ENCODE measurements at regions not wholly inside any gene's neighbourhood (a gene's known extent, or its start where the extent isn't known, plus 50 kb on each side); places are given as distances from the start of the nearest gene placed in this dataset.

DNA sequence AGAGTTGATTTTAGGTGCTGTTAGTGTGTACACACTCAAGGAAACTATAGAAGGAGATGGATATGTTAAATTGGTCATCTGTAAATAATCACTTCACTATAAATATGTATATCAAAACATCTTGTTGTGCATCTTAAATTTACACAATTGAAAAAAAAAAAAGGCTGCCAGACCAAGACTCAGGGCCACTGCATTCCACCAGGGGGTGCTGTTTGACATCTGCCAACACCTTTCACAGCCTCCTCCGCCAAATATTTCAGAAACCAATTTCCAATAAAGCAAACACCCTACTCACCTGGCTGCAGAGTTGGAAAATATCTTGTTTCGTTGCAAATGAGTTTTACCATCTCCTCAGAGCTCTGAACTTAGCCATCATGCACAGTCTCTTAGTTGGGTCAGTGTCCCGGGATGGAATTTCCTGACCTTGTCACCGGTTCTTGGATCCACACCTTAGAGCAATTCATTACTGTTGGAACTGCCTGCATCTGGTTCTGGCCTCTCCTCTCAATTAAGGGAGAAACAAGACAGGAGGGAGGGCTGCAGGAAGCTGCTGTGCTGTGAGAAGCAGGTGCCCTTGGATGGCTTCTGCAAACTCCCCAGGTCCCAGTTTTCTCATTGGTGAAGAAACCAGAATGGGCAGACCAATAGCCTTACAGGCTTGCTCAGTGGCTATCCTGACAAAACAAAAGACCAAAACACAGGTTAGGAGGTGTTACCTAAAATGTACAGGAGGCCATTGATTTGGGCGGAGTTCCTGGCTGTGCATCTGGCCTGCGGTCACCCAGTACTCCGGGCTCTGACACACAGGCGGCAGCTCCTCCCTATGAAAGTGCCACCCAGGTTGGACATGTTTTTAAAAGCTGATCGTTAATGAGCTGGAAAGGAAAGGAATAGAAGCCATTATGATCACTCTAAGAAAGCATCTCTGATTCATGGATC, 746.6 kb downstream of the UQCRFS1 start:
- H3K27me3 ChIP-seq (replicated peaks; ENCODE audit: insufficient read depth): no peaks in the 10 kb centered on the region
- no peaks in the 10 kb centered on the region for H3K4me1 ChIP-seq (ENCODE audit: control insufficient read depth in 1 of 2, low read depth in 2 of 2)
- H3K9me3 ChIP-seq: no peaks in the 10 kb centered on the region
- no peaks in the 10 kb centered on the region for H3K36me3 ChIP-seq
- no peak overlapping the region for H3K27ac ChIP-seq
- DNase-seq (ENCODE audit: low spot score): no peak
- H3K4me3 ChIP-seq: no peak overlapping the region
- no peak for ATAC-seq (ENCODE audit: insufficient number of reproducible peaks, low FRiP score, low read depth)
- TF ChIP-seq, protein P1, sequence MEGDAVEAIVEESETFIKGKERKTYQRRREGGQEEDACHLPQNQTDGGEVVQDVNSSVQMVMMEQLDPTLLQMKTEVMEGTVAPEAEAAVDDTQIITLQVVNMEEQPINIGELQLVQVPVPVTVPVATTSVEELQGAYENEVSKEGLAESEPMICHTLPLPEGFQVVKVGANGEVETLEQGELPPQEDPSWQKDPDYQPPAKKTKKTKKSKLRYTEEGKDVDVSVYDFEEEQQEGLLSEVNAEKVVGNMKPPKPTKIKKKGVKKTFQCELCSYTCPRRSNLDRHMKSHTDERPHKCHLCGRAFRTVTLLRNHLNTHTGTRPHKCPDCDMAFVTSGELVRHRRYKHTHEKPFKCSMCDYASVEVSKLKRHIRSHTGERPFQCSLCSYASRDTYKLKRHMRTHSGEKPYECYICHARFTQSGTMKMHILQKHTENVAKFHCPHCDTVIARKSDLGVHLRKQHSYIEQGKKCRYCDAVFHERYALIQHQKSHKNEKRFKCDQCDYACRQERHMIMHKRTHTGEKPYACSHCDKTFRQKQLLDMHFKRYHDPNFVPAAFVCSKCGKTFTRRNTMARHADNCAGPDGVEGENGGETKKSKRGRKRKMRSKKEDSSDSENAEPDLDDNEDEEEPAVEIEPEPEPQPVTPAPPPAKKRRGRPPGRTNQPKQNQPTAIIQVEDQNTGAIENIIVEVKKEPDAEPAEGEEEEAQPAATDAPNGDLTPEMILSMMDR (IDR thresholded peaks at IDR 0.05): peak; percentile 46

- ATAC-seq (ENCODE audit: insufficient number of reproducible peaks, low FRiP score, low read depth) (no peak), DNase-seq (ENCODE audit: low spot score) (no peak)
- Histone ChIP-seq H3K36me3 (no peaks in the 10 kb centered on the region), H3K4me1 (ENCODE audit: control insufficient read depth in 1 of 2, low read depth in 2 of 2) (no peaks in the 10 kb centered on the region), H3K27ac (no peak overlapping the region), H3K9me3 (no peaks in the 10 kb centered on the region), H3K27me3 (replicated peaks; ENCODE audit: insufficient read depth) (no peaks in the 10 kb centered on the region), H3K4me3 (no peak overlapping the region)
- TF ChIP-seq, protein P1 (IDR thresholded peaks at IDR 0.05): no peak
Measured at GRCh38 chr19:28465371-28466086, 747.4 kb downstream of the UQCRFS1 start.

- ATAC-seq (ENCODE audit: insufficient number of reproducible peaks, low FRiP score, low read depth): no peak
- TF ChIP-seq, protein P1 (IDR thresholded peaks at IDR 0.05): no peak
- Histone ChIP-seq H3K27ac (no peak overlapping the region), H3K4me3 (no peak overlapping the region), H3K9me3 (no peaks in the 10 kb centered on the region), H3K27me3 (replicated peaks; ENCODE audit: insufficient read depth) (no peaks in the 10 kb centered on the region), H3K4me1 (ENCODE audit: control insufficient read depth in 1 of 2, low read depth in 2 of 2) (no peaks in the 10 kb centered on the region), H3K36me3 (no peaks in the 10 kb centered on the region)
- no peak for DNase-seq (ENCODE audit: low spot score)
Measured at GRCh38 chr19:28463493-28464053, 749.4 kb downstream of the UQCRFS1 start.

DNA sequence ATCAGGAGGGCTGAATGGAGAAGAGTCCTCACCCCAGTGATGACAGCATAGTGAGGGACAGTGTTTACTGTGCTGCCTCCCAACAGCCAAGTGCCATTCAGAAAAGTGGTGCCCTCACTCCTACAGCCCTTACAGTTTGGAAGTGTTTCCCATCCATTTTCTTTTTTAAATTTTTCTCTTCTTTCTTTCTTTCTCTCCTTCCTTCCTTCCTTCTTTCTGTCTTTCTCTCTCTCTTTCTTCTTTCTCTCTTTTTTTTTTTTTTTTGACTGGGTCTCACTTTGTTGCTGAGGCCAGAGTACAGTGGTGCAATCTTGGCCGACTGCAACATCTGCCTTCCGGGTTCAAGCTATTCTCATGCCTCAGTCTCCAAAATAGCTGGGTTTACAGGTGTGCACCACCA, 755.3 kb downstream of the UQCRFS1 start:
- ATAC-seq (ENCODE audit: insufficient number of reproducible peaks, low FRiP score, low read depth): no peak
- H3K4me1 ChIP-seq (ENCODE audit: control insufficient read depth in 1 of 2, low read depth in 2 of 2): no peaks in the 10 kb centered on the region

More for the DNA sequence above, 755.3 kb downstream of the UQCRFS1 start:
- Histone ChIP-seq H3K36me3 (no peaks in the 10 kb centered on the region), H3K27me3 (replicated peaks; ENCODE audit: insufficient read depth) (no peaks in the 10 kb centered on the region), H3K9me3 (no peaks in the 10 kb centered on the region), H3K27ac (no peak overlapping the region), H3K4me3 (no peak overlapping the region)
- TF ChIP-seq, protein P1 (IDR thresholded peaks at IDR 0.05): no peak
- DNase-seq (ENCODE audit: low spot score): no peak
